ENCODE measurements at regions not wholly inside any gene's neighbourhood (a gene's known extent, or its start where the extent isn't known, plus 50 kb on each side); places are given as distances from the start of the nearest gene placed in this dataset.

GRCh38 chr4:24002330-24002966 lies 112.6 kb upstream of the PPARGC1A start:
- Histone ChIP-seq H3K4me1 (no peaks in the 10 kb centered on the region), H3K27ac (no peak overlapping the region), H3K4me3 (no peak overlapping the region), H3K36me3 (no peaks in the 10 kb centered on the region), H3K27me3 (no peaks in the 10 kb centered on the region), H3K9me3 (no peaks in the 10 kb centered on the region)
- intact Hi-C loops (cut with DNase I; ENCODE audit: low total_unique reads), result no loop called here
- TF ChIP-seq, protein P1, sequence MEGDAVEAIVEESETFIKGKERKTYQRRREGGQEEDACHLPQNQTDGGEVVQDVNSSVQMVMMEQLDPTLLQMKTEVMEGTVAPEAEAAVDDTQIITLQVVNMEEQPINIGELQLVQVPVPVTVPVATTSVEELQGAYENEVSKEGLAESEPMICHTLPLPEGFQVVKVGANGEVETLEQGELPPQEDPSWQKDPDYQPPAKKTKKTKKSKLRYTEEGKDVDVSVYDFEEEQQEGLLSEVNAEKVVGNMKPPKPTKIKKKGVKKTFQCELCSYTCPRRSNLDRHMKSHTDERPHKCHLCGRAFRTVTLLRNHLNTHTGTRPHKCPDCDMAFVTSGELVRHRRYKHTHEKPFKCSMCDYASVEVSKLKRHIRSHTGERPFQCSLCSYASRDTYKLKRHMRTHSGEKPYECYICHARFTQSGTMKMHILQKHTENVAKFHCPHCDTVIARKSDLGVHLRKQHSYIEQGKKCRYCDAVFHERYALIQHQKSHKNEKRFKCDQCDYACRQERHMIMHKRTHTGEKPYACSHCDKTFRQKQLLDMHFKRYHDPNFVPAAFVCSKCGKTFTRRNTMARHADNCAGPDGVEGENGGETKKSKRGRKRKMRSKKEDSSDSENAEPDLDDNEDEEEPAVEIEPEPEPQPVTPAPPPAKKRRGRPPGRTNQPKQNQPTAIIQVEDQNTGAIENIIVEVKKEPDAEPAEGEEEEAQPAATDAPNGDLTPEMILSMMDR (IDR thresholded peaks at IDR 0.05), result no peak
- DNase-seq, result no peak

DNA sequence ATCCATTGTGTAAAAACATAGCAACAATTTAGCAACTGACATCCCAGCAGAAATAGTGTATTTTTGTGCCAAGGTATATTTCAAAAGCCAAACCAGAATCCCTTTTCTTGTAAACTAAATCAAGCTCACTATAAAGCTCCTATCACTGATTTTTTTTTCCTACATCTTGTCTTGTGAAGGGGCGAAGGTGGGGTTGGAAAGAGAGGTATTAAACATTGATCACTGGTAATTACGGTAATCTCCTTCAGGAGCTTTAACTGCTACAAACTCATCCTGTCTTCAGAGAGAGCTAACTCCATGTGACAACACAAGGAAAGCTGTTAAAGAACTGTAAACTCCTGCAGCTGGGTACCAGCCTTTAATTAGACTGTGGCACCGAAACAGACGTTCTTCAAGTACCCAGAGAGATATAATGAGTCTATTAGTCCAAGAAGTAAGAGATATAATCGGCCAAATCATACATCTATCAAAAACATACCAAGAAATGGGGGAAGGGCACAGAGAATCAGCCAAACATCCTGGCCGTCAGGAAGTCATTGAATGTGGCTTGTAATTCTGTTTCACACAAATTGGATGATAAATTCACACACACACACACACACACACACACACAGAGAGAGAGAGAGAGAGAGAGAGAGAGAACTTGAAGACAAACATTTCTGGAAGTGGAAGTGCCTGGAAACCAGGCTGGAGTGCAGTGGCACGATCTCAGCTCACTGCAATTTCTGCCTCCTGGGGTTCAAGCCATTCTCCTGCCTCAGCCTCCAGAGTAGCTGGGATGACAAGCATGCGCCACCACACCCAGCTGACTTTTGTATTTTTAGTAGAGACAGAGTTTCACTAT lies 111.9 kb upstream of the PPARGC1A start:
- no peaks in the 10 kb centered on the region for H3K9me3 ChIP-seq
- no peak for DNase-seq
- H3K27ac ChIP-seq, result no peak overlapping the region
- no peaks in the 10 kb centered on the region for H3K36me3 ChIP-seq
- H3K27me3 ChIP-seq, result no peaks in the 10 kb centered on the region
- H3K4me3 ChIP-seq, result no peak overlapping the region
- H3K4me1 ChIP-seq, result no peaks in the 10 kb centered on the region
- TF ChIP-seq, protein P1 (IDR thresholded peaks at IDR 0.05), result no peak
- intact Hi-C loops (cut with DNase I; ENCODE audit: low total_unique reads), result no loop called here

DNA sequence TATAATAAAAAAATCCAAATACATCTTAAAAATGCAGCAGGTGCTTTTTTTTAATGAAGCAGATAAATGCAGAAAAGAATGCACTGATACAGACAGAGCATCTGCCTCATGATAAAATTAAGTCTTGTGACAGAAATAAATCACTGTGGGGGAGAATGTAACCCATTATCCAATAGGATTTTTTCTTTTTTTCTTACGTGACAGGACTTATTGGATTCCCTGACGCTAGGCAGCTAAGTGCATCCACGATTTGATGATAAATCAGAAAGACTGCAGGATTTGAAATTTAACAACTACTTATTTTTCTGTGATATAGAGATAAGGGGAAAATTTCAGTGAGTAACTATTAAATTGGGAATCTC lies 110.6 kb upstream of the PPARGC1A start:
- Histone ChIP-seq H3K27ac (no peak overlapping the region), H3K9me3 (no peaks in the 10 kb centered on the region), H3K27me3 (no peaks in the 10 kb centered on the region), H3K4me3 (no peak overlapping the region), H3K4me1 (no peaks in the 10 kb centered on the region), H3K36me3 (no peaks in the 10 kb centered on the region)
- intact Hi-C loops (cut with DNase I; ENCODE audit: low total_unique reads), result no loop called here
- TF ChIP-seq, protein P1 (IDR thresholded peaks at IDR 0.05), result no peak
- DNase-seq, result no peak

- H3K4me3 ChIP-seq, result no peak overlapping the region
- DNase-seq, result no peak
- H3K9me3 ChIP-seq, result no peaks in the 10 kb centered on the region
- no peaks in the 10 kb centered on the region for H3K27me3 ChIP-seq
- intact Hi-C loops (cut with DNase I; ENCODE audit: low total_unique reads), result no loop called here
- TF ChIP-seq, protein P1 (IDR thresholded peaks at IDR 0.05), result no peak
- H3K4me1 ChIP-seq, result no peaks in the 10 kb centered on the region
- H3K27ac ChIP-seq, result no peak overlapping the region
- H3K36me3 ChIP-seq, result no peaks in the 10 kb centered on the region
These were observed 110.0 kb upstream of the PPARGC1A start for GRCh38 chr4:23999714-24000469.

- DNase-seq, result no peak
- H3K36me3 ChIP-seq, result no peaks in the 10 kb centered on the region
- intact Hi-C loops (cut with DNase I; ENCODE audit: low total_unique reads), result no loop called here
These were observed 103.5 kb upstream of the PPARGC1A start for GRCh38 chr4:23993373-23993772.

More at GRCh38 chr4:23993373-23993772, 103.5 kb upstream of the PPARGC1A start:
- H3K9me3 ChIP-seq, result no peaks in the 10 kb centered on the region
- no peaks in the 10 kb centered on the region for H3K4me1 ChIP-seq
- H3K4me3 ChIP-seq, result no peak overlapping the region
- no peaks in the 10 kb centered on the region for H3K27me3 ChIP-seq
- no peak overlapping the region for H3K27ac ChIP-seq
- TF ChIP-seq, protein P1 (IDR thresholded peaks at IDR 0.05), result no peak

Data from tibial artery (tissue), 4 donors.